ENCODE measurements at regions not wholly inside any gene's neighbourhood (a gene's known extent, or its start where the extent isn't known, plus 50 kb on each side); places are given as distances from the start of the nearest gene placed in this dataset.

- no peaks in the 10 kb centered on the region for H3K36me3 ChIP-seq
- no peaks in the 10 kb centered on the region; the same call in 1 of the 2 replicates for H3K4me1 ChIP-seq
- no peaks in the 10 kb centered on the region for H3K27me3 ChIP-seq
- DNase-seq = no peak
- no peaks in the 10 kb centered on the region for H3K9me3 ChIP-seq (replicated peaks)
- no peak overlapping the region for H3K27ac ChIP-seq
- H3K4me3 ChIP-seq = no peak overlapping the region
Observed at GRCh38 chr6:82045965-82046756, 201.4 kb downstream of the IBTK start.

GRCh38 chr6:82040405-82041221, 206.9 kb downstream of the IBTK start:
- Histone ChIP-seq H3K27me3 (no peaks in the 10 kb centered on the region), H3K36me3 (no peaks in the 10 kb centered on the region), H3K9me3 (replicated peaks) (no peaks in the 10 kb centered on the region), H3K4me1 (no peaks in the 10 kb centered on the region; the same call in 1 of the 2 replicates), H3K4me3 (no peak overlapping the region), H3K27ac (no peak overlapping the region)
- DNase-seq = peak; percentile 13 to 70

- no peak for DNase-seq
- Histone ChIP-seq H3K36me3 (no peaks in the 10 kb centered on the region), H3K9me3 (replicated peaks) (no peaks in the 10 kb centered on the region), H3K4me1 (no peaks in the 10 kb centered on the region), H3K27ac (no peak overlapping the region), H3K27me3 (no peaks in the 10 kb centered on the region), H3K4me3 (no peak overlapping the region)
Observed at GRCh38 chr6:82038631-82039030, 208.9 kb downstream of the IBTK start.

GRCh38 chr6:82035526-82035925, 212.0 kb downstream of the IBTK start:
- no peak overlapping the region for H3K4me3 ChIP-seq
- no peaks in the 10 kb centered on the region for H3K9me3 ChIP-seq (replicated peaks)
- H3K36me3 ChIP-seq = no peaks in the 10 kb centered on the region
- no peaks in the 10 kb centered on the region for H3K27me3 ChIP-seq
- DNase-seq = no peak
- no peak overlapping the region for H3K27ac ChIP-seq
- H3K4me1 ChIP-seq = no peaks in the 10 kb centered on the region

GRCh38 chr6:82033631-82034211, 213.8 kb downstream of the IBTK start:
- Histone ChIP-seq H3K4me1 (no peaks in the 10 kb centered on the region), H3K27ac (no peak overlapping the region), H3K4me3 (no peak overlapping the region), H3K36me3 (no peaks in the 10 kb centered on the region), H3K27me3 (no peaks in the 10 kb centered on the region), H3K9me3 (replicated peaks) (no peaks in the 10 kb centered on the region)
- no peak for DNase-seq

- no peaks in the 10 kb centered on the region for H3K36me3 ChIP-seq
- H3K27ac ChIP-seq = no peak overlapping the region
- no peaks in the 10 kb centered on the region for H3K27me3 ChIP-seq
- H3K9me3 ChIP-seq (replicated peaks) = no peaks in the 10 kb centered on the region
- DNase-seq = no peak
- no peak overlapping the region for H3K4me3 ChIP-seq
- H3K4me1 ChIP-seq = no peaks in the 10 kb centered on the region
Observed at GRCh38 chr6:82032444-82032843, 215.1 kb downstream of the IBTK start.

- no peaks in the 10 kb centered on the region for H3K36me3 ChIP-seq
- no peak for DNase-seq
- no peaks in the 10 kb centered on the region for H3K4me1 ChIP-seq
- no peaks in the 10 kb centered on the region for H3K27me3 ChIP-seq
- no peaks in the 10 kb centered on the region for H3K9me3 ChIP-seq (replicated peaks)
- no peak overlapping the region for H3K27ac ChIP-seq
- H3K4me3 ChIP-seq = no peak overlapping the region
Observed at GRCh38 chr6:82030761-82031503, 216.6 kb downstream of the IBTK start.

- H3K4me3 ChIP-seq = no peak overlapping the region
- H3K4me1 ChIP-seq = no peaks in the 10 kb centered on the region
- H3K9me3 ChIP-seq (replicated peaks) = no peaks in the 10 kb centered on the region
- peak in 1 of 2 experiments; percentile 22 for DNase-seq
- no peaks in the 10 kb centered on the region for H3K27me3 ChIP-seq
- no peaks in the 10 kb centered on the region for H3K36me3 ChIP-seq
- no peak overlapping the region for H3K27ac ChIP-seq
Observed at GRCh38 chr6:82030301-82030700, 217.2 kb downstream of the IBTK start.

GRCh38 chr6:82025271-82025670, 222.3 kb downstream of the IBTK start:
- DNase-seq = no peak
- Histone ChIP-seq H3K9me3 (replicated peaks) (no peaks in the 10 kb centered on the region), H3K36me3 (no peaks in the 10 kb centered on the region), H3K4me3 (no peak overlapping the region), H3K27me3 (no peaks in the 10 kb centered on the region), H3K27ac (no peak overlapping the region), H3K4me1 (peaks cover 7% of the 10 kb centered on the region; the same call in 1 of the 2 replicates)

- peak; percentile 6 to 33 for DNase-seq
- H3K27ac ChIP-seq = no peak overlapping the region
- H3K36me3 ChIP-seq = no peaks in the 10 kb centered on the region
- no peaks in the 10 kb centered on the region for H3K27me3 ChIP-seq
- peaks cover 7% of the 10 kb centered on the region; the same call in 1 of the 2 replicates for H3K4me1 ChIP-seq
- H3K9me3 ChIP-seq (replicated peaks) = no peaks in the 10 kb centered on the region
- no peak overlapping the region for H3K4me3 ChIP-seq
Observed at GRCh38 chr6:82022614-82023129, 224.9 kb downstream of the IBTK start.

GRCh38 chr6:82017773-82018172, 229.8 kb downstream of the IBTK start:
- H3K36me3 ChIP-seq = no peaks in the 10 kb centered on the region
- no peaks in the 10 kb centered on the region for H3K9me3 ChIP-seq (replicated peaks)
- H3K27me3 ChIP-seq = no peaks in the 10 kb centered on the region
- H3K4me3 ChIP-seq = no peak overlapping the region
- no peak for DNase-seq
- H3K4me1 ChIP-seq = peaks cover 4% of the 10 kb centered on the region; the same call in 1 of the 2 replicates
- H3K27ac ChIP-seq = no peak overlapping the region

- no peaks in the 10 kb centered on the region for H3K9me3 ChIP-seq (replicated peaks)
- no peaks in the 10 kb centered on the region for H3K27me3 ChIP-seq
- no peaks in the 10 kb centered on the region for H3K36me3 ChIP-seq
- H3K4me1 ChIP-seq = no peaks in the 10 kb centered on the region; the same call in 1 of the 2 replicates
- peak; percentile 9 to 31 for DNase-seq
- no peak overlapping the region for H3K27ac ChIP-seq
- H3K4me3 ChIP-seq = no peak overlapping the region
Observed at GRCh38 chr6:82017288-82017687, 230.3 kb downstream of the IBTK start.

- no peaks in the 10 kb centered on the region for H3K9me3 ChIP-seq (replicated peaks)
- no peaks in the 10 kb centered on the region for H3K36me3 ChIP-seq
- no peak for DNase-seq
- H3K27me3 ChIP-seq = no peaks in the 10 kb centered on the region
- no peak overlapping the region for H3K27ac ChIP-seq
- no peaks in the 10 kb centered on the region for H3K4me1 ChIP-seq
- H3K4me3 ChIP-seq = no peak overlapping the region
Observed at GRCh38 chr6:82015526-82015925, 232.0 kb downstream of the IBTK start.

GRCh38 chr6:82015043-82015442, 232.5 kb downstream of the IBTK start:
- H3K4me3 ChIP-seq = no peak overlapping the region
- no peaks in the 10 kb centered on the region for H3K4me1 ChIP-seq
- no peaks in the 10 kb centered on the region for H3K36me3 ChIP-seq
- H3K9me3 ChIP-seq (replicated peaks) = no peaks in the 10 kb centered on the region
- H3K27ac ChIP-seq = no peak overlapping the region
- no peaks in the 10 kb centered on the region for H3K27me3 ChIP-seq
- DNase-seq = no peak
